ENCODE measurements at regions not wholly inside any gene's neighbourhood (a gene's known extent, or its start where the extent isn't known, plus 50 kb on each side); places are given as distances from the start of the nearest gene placed in this dataset.

DNA sequence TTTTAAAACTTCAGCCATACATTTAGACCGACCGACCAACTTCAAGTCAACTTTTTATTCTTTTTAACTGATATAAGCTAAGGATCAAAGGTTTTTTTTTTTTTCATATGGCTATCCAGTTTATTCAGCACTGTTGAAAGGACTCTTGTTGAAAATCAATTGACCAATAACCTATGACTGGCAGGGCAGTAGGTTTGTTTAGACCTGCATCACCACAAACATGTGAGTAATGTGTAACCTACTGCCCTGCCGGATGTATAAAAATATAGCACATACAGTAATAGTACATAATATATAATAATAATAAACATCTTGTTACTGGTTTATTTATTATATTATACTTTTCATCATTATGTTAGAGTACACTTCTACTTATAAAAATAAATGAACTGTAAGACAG, 434.6 kb upstream of the SEMA3A start:
- Histone ChIP-seq H3K9me3 (peaks cover 0 to 15% of the 10 kb centered on the region in 2 donors), H3K27me3 (no peaks in the 10 kb centered on the region), H3K36me3 (no peaks in the 10 kb centered on the region), H3K4me1 (no peaks in the 10 kb centered on the region), H3K27ac (no peak overlapping the region), H3K4me3 (no peak overlapping the region)
- intact Hi-C loops (cut with DNase I) = no loop called here
- no peak for TF ChIP-seq CTCF (IDR thresholded peaks at IDR 0.05)
- ATAC-seq = no peak
- DNase-seq = no peak

DNA sequence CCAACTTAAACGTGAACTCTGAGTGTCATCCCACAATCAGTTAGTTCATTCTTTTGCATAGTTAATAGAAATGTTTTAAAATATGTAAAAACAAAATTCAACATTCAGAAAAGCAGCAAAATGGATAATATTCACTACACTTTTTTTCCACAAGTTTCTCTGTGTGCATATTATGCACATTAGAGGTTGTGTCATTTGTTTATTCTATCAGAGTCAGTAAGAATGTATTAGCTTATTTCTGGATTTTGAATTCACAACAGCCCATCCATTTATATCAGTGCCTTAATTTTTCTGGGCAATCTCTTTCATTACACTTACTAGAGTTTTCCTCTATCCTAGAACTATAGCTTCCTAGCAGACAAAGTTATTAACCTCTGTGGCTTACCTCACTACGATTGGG, 432.7 kb upstream of the SEMA3A start:
- no peaks in the 10 kb centered on the region for H3K27me3 ChIP-seq
- DNase-seq = no peak
- no peaks in the 10 kb centered on the region for H3K36me3 ChIP-seq
- no peak overlapping the region for H3K4me3 ChIP-seq
- H3K4me1 ChIP-seq = no peaks in the 10 kb centered on the region
- peaks cover 0 to 8% of the 10 kb centered on the region in 2 donors for H3K9me3 ChIP-seq
- ATAC-seq = no peak
- intact Hi-C loops (cut with DNase I) = no loop called here
- no peak overlapping the region for H3K27ac ChIP-seq
- TF ChIP-seq CTCF (IDR thresholded peaks at IDR 0.05) = no peak

- intact Hi-C loops (cut with DNase I) = no loop called here
- no peaks in the 10 kb centered on the region for H3K4me1 ChIP-seq
- no peak overlapping the region for H3K27ac ChIP-seq
- H3K9me3 ChIP-seq = no peaks in the 10 kb centered on the region
- no peaks in the 10 kb centered on the region for H3K36me3 ChIP-seq
- no peaks in the 10 kb centered on the region for H3K27me3 ChIP-seq
- no peak overlapping the region for H3K4me3 ChIP-seq
- DNase-seq (no peak), ATAC-seq (no peak)
- no peak for TF ChIP-seq CTCF (IDR thresholded peaks at IDR 0.05)
Observed at GRCh38 chr7:84624927-84625326, 430.3 kb upstream of the SEMA3A start.

GRCh38 chr7:84624527-84624926, 429.9 kb upstream of the SEMA3A start:
- no peak overlapping the region for H3K27ac ChIP-seq
- no peaks in the 10 kb centered on the region for H3K27me3 ChIP-seq
- no peaks in the 10 kb centered on the region for H3K36me3 ChIP-seq
- DNase-seq (no peak), ATAC-seq (no peak)
- H3K4me3 ChIP-seq = no peak overlapping the region
- no peaks in the 10 kb centered on the region for H3K4me1 ChIP-seq
- H3K9me3 ChIP-seq = no peaks in the 10 kb centered on the region
- intact Hi-C loops (cut with DNase I) = no loop called here
- no peak for TF ChIP-seq CTCF (IDR thresholded peaks at IDR 0.05)

DNA sequence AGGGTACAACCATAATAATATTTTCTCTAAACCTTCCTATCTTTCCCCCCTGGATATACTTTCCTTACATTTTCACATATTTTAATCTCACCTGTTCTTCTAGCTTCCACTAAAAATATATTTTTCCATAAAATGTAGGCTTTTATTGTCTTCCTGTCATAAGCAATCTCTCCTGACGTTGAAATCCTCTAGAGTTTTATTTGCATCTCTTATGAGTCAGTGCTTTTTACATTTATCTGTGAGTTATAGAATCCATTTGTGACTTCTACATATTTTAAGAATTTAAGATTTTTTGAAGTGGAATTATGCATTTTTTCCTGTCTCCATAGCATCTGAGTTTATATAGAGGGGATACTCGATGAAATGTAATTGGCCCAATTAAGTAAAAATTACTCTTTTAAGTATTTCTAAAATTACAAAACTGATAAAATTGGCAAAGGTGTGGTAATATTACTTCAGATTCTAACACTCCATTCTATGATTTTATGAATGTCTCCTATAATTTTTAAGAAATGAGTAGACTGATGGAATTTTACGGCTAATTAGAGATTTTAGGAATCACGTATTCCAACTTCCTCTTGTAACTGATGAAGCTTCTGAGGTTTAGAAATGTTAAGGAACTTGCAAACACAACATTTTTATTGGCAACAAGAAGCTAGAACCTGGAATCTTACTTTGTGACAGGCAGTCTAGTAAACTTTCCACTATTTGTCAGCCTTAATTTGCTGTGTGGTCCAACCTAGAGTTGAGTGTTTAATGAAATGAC, 422.9 kb upstream of the SEMA3A start:
- intact Hi-C loops (cut with DNase I) = no loop called here
- H3K9me3 ChIP-seq = no peaks in the 10 kb centered on the region
- ATAC-seq (no peak), DNase-seq (no peak)
- H3K27ac ChIP-seq = no peak overlapping the region
- no peaks in the 10 kb centered on the region for H3K4me1 ChIP-seq
- H3K27me3 ChIP-seq = no peaks in the 10 kb centered on the region
- H3K4me3 ChIP-seq = no peak overlapping the region
- no peaks in the 10 kb centered on the region for H3K36me3 ChIP-seq
- TF ChIP-seq CTCF (IDR thresholded peaks at IDR 0.05) = no peak
